ENCODE measurements at regions not wholly inside any gene's neighbourhood (a gene's known extent, or its start where the extent isn't known, plus 50 kb on each side); places are given as distances from the start of the nearest gene placed in this dataset.

DNA sequence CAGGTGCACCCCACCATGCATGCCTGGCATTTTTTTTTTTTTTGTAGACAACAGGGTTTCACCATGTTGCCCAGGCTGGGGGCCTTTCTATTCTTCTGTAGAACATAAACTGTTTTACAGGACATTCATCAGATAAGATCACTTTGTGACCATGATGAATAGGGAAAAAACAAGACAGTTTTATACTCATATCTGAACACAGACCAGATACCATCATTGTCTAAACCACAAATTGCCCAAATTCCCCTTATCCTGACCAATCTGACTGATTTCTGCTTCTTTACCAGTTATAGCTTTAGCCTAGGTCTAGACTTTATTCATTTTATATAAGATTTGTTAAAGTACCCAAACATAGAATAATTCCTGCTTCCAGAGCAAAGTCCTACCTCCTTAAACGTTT is 1699.3 kb upstream of the TMEFF2 start:
- TF ChIP-seq EZH2 (IDR thresholded peaks at IDR 0.05; ENCODE audit: insufficient read depth, low read length), result no peak
- TF ChIP-seq, protein P1, sequence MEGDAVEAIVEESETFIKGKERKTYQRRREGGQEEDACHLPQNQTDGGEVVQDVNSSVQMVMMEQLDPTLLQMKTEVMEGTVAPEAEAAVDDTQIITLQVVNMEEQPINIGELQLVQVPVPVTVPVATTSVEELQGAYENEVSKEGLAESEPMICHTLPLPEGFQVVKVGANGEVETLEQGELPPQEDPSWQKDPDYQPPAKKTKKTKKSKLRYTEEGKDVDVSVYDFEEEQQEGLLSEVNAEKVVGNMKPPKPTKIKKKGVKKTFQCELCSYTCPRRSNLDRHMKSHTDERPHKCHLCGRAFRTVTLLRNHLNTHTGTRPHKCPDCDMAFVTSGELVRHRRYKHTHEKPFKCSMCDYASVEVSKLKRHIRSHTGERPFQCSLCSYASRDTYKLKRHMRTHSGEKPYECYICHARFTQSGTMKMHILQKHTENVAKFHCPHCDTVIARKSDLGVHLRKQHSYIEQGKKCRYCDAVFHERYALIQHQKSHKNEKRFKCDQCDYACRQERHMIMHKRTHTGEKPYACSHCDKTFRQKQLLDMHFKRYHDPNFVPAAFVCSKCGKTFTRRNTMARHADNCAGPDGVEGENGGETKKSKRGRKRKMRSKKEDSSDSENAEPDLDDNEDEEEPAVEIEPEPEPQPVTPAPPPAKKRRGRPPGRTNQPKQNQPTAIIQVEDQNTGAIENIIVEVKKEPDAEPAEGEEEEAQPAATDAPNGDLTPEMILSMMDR (IDR thresholded peaks at IDR 0.05; ENCODE audit: insufficient read depth, low read depth, low read length), result no peak
